ENCODE measurements at regions not wholly inside any gene's neighbourhood (a gene's known extent, or its start where the extent isn't known, plus 50 kb on each side); places are given as distances from the start of the nearest gene placed in this dataset.

DNA sequence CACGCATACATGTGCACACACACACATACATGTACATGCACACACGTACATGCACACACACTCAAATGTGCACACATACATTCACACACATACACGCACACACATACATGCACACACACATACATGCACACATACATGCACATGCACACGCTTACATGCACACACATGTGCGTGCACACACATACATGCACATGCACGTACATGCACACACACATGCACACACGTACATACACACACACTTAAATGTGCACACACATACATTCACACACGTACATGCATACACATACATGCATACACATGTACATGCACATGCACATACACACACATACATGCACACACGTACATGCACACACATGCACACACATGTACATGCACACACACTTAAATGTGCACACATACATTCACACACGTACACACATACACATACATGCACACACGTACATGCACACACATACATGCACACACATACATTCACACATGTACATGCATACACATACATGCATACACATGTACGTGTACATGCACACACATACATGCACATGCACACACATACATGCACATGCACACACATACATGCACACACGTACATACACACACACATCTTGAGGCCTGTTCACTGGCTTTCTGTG, 283.7 kb upstream of the ID2 start:
- no peak for DNase-seq (ENCODE audit: low read depth)
- TF ChIP-seq, protein P1, sequence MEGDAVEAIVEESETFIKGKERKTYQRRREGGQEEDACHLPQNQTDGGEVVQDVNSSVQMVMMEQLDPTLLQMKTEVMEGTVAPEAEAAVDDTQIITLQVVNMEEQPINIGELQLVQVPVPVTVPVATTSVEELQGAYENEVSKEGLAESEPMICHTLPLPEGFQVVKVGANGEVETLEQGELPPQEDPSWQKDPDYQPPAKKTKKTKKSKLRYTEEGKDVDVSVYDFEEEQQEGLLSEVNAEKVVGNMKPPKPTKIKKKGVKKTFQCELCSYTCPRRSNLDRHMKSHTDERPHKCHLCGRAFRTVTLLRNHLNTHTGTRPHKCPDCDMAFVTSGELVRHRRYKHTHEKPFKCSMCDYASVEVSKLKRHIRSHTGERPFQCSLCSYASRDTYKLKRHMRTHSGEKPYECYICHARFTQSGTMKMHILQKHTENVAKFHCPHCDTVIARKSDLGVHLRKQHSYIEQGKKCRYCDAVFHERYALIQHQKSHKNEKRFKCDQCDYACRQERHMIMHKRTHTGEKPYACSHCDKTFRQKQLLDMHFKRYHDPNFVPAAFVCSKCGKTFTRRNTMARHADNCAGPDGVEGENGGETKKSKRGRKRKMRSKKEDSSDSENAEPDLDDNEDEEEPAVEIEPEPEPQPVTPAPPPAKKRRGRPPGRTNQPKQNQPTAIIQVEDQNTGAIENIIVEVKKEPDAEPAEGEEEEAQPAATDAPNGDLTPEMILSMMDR (conservative IDR thresholded peaks at IDR 0.05; ENCODE audit: low read depth, low read length), result no peak
- H3K4me3 ChIP-seq (ENCODE audit: low read depth, low read length), result no peak overlapping the region

DNA sequence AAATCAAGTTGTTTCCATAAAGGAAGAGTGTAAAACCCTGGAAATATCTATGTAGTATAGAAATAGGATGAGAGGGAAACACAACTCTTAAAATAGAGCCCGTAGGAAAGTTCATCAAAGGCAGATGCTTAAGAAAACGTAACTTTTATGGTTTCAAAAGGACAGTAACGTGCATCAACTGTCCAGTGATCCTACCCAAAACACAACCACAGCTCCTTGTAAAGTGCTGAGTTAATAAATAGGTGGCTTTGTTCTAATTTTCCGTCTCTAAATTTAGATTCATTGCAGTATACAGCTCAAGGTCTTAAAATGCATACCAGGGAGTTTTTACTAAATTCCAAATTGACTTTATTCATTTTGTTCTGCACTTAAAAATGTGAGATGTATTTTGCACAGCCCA, 282.1 kb upstream of the ID2 start:
- TF ChIP-seq, protein P1 (conservative IDR thresholded peaks at IDR 0.05; ENCODE audit: low read depth, low read length), result no peak
- no peak for DNase-seq (ENCODE audit: low read depth)
- no peak overlapping the region for H3K4me3 ChIP-seq (ENCODE audit: low read depth, low read length)

DNA sequence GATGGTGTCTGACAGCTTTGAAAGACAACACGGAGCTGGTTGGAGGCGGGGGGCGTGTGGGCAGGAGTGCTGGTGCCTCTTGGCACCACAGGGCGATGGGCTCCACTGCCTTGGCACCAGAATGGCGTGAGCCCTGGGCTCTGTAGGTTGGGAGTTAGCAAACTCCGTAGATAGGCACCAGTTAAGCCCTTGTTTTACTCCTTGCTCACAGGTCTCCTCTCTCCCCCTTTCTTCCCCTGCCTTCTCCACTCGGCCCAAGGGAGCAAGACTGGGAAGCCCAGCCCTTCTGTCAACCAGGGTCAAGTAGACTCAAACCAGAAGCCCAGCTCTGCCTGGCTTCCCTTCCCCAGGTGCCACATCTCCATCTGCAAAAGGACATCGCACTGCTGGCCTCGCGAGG, 281.7 kb upstream of the ID2 start:
- H3K4me3 ChIP-seq (ENCODE audit: low read depth, low read length), result no peak overlapping the region
- TF ChIP-seq, protein P1 (conservative IDR thresholded peaks at IDR 0.05; ENCODE audit: low read depth, low read length), result no peak
- no peak for DNase-seq (ENCODE audit: low read depth)

DNA sequence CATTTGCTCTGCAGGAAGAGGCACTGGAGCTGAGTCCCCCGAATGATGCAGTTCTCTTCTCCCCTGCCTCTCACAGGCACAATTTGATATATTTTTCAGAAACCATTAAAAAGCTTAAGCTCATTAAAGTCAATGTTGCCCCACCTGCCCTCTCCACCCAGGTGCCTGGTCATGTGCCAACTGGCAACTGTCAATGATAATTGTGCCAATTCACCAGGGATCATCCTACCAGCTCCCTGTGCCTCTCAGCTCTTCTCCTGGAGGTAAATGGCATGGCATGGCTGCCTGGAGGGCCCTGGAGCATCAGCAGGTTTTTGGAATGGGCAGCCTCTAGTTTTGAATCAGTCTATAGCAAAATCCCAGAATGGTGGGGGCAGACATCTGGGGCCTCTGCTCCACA, 279.6 kb upstream of the ID2 start:
- TF ChIP-seq, protein P1 (conservative IDR thresholded peaks at IDR 0.05; ENCODE audit: low read depth, low read length), result no peak
- DNase-seq (ENCODE audit: low read depth), result no peak

DNA sequence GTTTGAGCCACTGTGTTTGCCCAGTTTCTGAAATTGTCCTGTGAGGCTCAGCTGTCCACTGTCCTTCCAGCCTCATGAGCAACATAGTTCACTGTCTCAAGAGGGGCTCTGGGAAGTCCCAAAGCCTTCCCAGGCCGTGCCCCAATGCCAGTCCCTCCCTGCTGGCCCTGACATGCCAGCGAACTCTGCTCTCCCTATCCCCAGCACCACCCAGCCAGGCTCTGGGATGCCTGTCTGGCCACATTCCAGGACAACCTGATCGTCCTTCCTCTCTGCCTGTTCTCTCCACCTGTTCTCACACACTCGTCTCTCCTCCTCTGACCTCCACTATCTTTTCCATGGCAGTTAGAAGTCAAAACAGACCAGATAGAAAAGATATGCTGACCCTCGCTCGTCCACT, 278.0 kb upstream of the ID2 start:
- TF ChIP-seq, protein P1 (conservative IDR thresholded peaks at IDR 0.05; ENCODE audit: low read depth, low read length), result no peak
- DNase-seq (ENCODE audit: low read depth), result no peak
- no peak overlapping the region for H3K4me3 ChIP-seq (ENCODE audit: low read depth, low read length)

More for the DNA sequence above, 279.6 kb upstream of the ID2 start:
- no peak overlapping the region for H3K4me3 ChIP-seq (ENCODE audit: low read depth, low read length)

DNA sequence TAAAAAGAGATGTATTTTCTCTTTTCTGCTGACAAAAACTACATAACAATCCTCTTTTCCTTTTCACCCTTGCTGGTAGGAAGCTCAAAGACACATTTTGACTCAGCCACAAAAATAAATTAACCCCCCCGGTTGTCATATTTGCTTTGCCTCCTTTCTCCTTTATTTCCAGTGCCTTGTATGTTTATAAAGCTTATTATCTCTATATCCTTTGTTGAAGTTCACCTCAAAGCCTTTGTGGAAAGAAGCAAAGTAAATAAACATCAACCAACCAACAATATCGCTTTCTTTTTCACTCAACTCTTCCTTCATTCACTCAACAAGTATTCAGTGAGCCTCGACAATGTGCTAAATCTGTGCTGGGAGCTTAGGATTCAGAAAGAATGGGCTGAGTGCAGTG, 276.5 kb upstream of the ID2 start:
- DNase-seq (ENCODE audit: low read depth), result no peak
- TF ChIP-seq, protein P1 (conservative IDR thresholded peaks at IDR 0.05; ENCODE audit: low read depth, low read length), result no peak
- H3K4me3 ChIP-seq (ENCODE audit: low read depth, low read length), result no peak overlapping the region

DNA sequence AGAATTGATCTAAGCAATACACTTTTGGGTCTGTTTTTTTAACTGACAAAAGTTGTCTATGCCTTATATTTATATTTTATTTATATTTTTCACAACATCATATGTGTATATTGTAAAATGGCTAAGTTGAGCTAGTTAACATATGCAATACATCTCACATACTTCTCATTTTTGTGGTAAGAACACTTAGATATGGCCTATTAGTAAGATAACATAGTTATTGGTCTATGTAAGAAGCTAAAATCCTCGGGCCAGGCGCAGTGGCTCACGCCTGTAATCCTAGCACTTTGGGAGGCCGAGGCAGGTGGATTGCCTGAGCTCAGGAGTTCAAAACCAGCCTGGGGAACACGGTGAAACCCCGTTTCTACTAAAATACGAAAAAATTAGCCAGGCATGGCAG, 275.6 kb upstream of the ID2 start:
- TF ChIP-seq, protein P1 (conservative IDR thresholded peaks at IDR 0.05; ENCODE audit: low read depth, low read length), result no peak
- no peak overlapping the region for H3K4me3 ChIP-seq (ENCODE audit: low read depth, low read length)
- no peak for DNase-seq (ENCODE audit: low read depth)

Data from epithelial cell of proximal tubule (primary cell).